Esophagus muscularis mucosa (tissue), 3 donors: ENCODE measurements at regions not wholly inside any gene's neighbourhood (a gene's known extent, or its start where the extent isn't known, plus 50 kb on each side); places are given as distances from the start of the nearest gene placed in this dataset.

Source experiments
- POLR2A ChIP-seq: fragments of 450-650 bp; IDR thresholded peaks from one replicate; pipeline ENCODE4 v1.6.1; 2017; ENCODE audit warnings: antibody characterized with exemption, moderate library complexity, mild to moderate bottlenecking, low read depth
- TF ChIP-seq, protein P1 (sequence below), 3 experiments: fragments of 200-600 bp in 2 of 3; fragments of 450-650 bp in 1 of 3; sonication (generic) in 2 of 3; IDR thresholded peaks; one replicate each; pipeline ENCODE4 v1.5.1; 2017 to 2019; ENCODE audit warnings: antibody characterized with exemption in 3 of 3, mild to moderate bottlenecking in 2 of 3, moderate library complexity in 1 of 3

DNA sequence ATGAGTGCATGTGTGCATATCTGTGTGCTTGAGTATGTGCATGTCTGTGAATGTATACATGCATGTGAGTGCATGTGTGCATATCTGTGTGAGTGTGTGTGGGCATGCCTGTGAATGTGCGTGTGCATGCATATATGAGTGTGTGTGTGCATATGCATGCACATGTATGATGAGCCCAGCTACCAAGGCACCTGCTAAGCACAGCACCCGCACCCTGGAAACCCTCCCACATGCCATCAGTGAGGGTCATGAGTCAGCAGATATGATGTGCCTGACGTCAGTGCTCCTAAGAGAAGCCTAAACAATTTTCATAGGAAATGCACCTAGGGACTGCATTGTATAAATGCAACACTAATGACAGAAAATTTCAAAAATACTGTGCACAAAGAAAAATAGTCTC is 151.1 kb downstream of the KIF26A start:
- TF ChIP-seq, protein P1, sequence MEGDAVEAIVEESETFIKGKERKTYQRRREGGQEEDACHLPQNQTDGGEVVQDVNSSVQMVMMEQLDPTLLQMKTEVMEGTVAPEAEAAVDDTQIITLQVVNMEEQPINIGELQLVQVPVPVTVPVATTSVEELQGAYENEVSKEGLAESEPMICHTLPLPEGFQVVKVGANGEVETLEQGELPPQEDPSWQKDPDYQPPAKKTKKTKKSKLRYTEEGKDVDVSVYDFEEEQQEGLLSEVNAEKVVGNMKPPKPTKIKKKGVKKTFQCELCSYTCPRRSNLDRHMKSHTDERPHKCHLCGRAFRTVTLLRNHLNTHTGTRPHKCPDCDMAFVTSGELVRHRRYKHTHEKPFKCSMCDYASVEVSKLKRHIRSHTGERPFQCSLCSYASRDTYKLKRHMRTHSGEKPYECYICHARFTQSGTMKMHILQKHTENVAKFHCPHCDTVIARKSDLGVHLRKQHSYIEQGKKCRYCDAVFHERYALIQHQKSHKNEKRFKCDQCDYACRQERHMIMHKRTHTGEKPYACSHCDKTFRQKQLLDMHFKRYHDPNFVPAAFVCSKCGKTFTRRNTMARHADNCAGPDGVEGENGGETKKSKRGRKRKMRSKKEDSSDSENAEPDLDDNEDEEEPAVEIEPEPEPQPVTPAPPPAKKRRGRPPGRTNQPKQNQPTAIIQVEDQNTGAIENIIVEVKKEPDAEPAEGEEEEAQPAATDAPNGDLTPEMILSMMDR (IDR thresholded peaks at IDR 0.05) = no peak
- TF ChIP-seq POLR2A = no peak
